Neural progenitor cell (in vitro differentiated cells): ENCODE measurements at regions not wholly inside any gene's neighbourhood (a gene's known extent, or its start where the extent isn't known, plus 50 kb on each side); places are given as distances from the start of the nearest gene placed in this dataset.

Experiments
- DNase-seq: peaks from one replicate; pipeline ENCODE4 v3.0.0-alpha.2; 2016; ENCODE audit warnings: low spot score
- H2AFZ ChIP-seq: fragments of 200-600 bp; sonication (generic); replicated peaks from 2 replicates; pipeline ENCODE4 v1.6.1; 2016; ENCODE audit warnings: antibody characterized with exemption
- H3F3A ChIP-seq: fragments of 200-600 bp; sonication (generic); 2 replicates; pipeline ENCODE4 v1.6.1; 2016; ENCODE audit warnings: antibody characterized with exemption, low read depth
- H3K27ac ChIP-seq: fragments of 200-600 bp; sonication (generic); 2 replicates; pipeline ENCODE4 v1.5.1; 2016; ENCODE audit warnings: mild to moderate bottlenecking
- H3K27me3 ChIP-seq: fragments of 200-600 bp; sonication (generic); 2 replicates; pipeline ENCODE4 v1.6.1; 2016; ENCODE audit warnings: mild to moderate bottlenecking, moderate library complexity
- H3K36me3 ChIP-seq: fragments of 200-600 bp; sonication (generic); 2 replicates; pipeline ENCODE4 v1.5.1; 2016
- H3K4me1 ChIP-seq: fragments of 200-600 bp; sonication (generic); 2 replicates; pipeline ENCODE4 v1.6.1; 2016; ENCODE audit warnings: mixed run types
- H3K4me2 ChIP-seq: fragments of 200-600 bp; sonication (generic); 2 replicates; pipeline ENCODE4 v1.6.1; 2016
- H3K4me3 ChIP-seq: fragments of 200-600 bp; sonication (generic); 2 replicates; pipeline ENCODE4 v1.5.1; 2016
- H3K79me2 ChIP-seq: fragments of 200-600 bp; sonication (generic); 2 replicates; pipeline ENCODE4 v1.6.1; 2016; ENCODE audit warnings: low read depth
- H3K9ac ChIP-seq: fragments of 200-600 bp; sonication (generic); 2 replicates; pipeline ENCODE4 v1.6.1; 2016
- H3K9me3 ChIP-seq: fragments of 200-600 bp; sonication (generic); 2 replicates; pipeline ENCODE4 v1.5.1; 2016; ENCODE audit warnings: low read depth
- H4K20me1 ChIP-seq: fragments of 200-600 bp; sonication (generic); 2 replicates; pipeline ENCODE4 v1.6.1; 2016; ENCODE audit warnings: low read depth
- H3K27ac Mint-ChIP-seq: 3 replicates; pipeline ENCODE4 v1.8.0; 2021; ENCODE audit warnings: mixed read lengths
- H3K27me3 Mint-ChIP-seq: 2 replicates; pipeline ENCODE4 v1.8.0; 2022; ENCODE audit warnings: low read depth, mild to moderate bottlenecking, inconsistent platforms, moderate library complexity, mixed read lengths; ENCODE audit not compliant: insufficient read depth
- H3K36me3 Mint-ChIP-seq: 3 replicates; pipeline ENCODE4 v1.8.0; 2021; ENCODE audit warnings: mixed read lengths
- H3K4me1 Mint-ChIP-seq: 3 replicates; pipeline ENCODE4 v1.8.0; 2021; ENCODE audit warnings: mixed read lengths
- H3K4me3 Mint-ChIP-seq: 3 replicates; pipeline ENCODE4 v1.8.0; 2021; ENCODE audit warnings: mild to moderate bottlenecking, moderate library complexity, mixed read lengths
- H3K9me3 Mint-ChIP-seq: 3 replicates; pipeline ENCODE4 v1.8.0; 2020; ENCODE audit warnings: mixed read lengths
- EZH2 ChIP-seq: fragments of 200-600 bp; sonication (generic); IDR thresholded peaks from 2 replicates; pipeline ENCODE4 v1.6.1; 2017; ENCODE audit warnings: antibody characterized with exemption, mild to moderate bottlenecking, moderate library complexity
- EZH2phosphoT487 ChIP-seq: fragments of 200-600 bp; sonication (generic); IDR thresholded peaks from 2 replicates; pipeline ENCODE4 v1.6.1; 2017; ENCODE audit warnings: antibody characterized with exemption
- TF ChIP-seq, protein P1 (sequence below): fragments of 200-600 bp; sonication (generic); IDR thresholded peaks from 2 replicates; pipeline ENCODE4 v1.5.1; 2017; ENCODE audit warnings: antibody characterized with exemption, mild to moderate bottlenecking

- Histone ChIP-seq H3K79me2 (no peaks in the 10 kb centered on the region), H3K9ac (no peak overlapping the region), H4K20me1 (no peaks in the 10 kb centered on the region), H2AFZ (no peak overlapping the region), H3K9me3 (no peaks in the 10 kb centered on the region), H3F3A (no peaks in the 10 kb centered on the region), H3K27me3 (no peaks in the 10 kb centered on the region), H3K4me1 (no peaks in the 10 kb centered on the region), H3K4me3 (no peak overlapping the region), H3K27ac (no peak overlapping the region), H3K36me3 (peaks cover 1% of the 10 kb centered on the region), H3K4me2 (no peak overlapping the region)
- DNase-seq = no peak
- TF ChIP-seq, protein P1, sequence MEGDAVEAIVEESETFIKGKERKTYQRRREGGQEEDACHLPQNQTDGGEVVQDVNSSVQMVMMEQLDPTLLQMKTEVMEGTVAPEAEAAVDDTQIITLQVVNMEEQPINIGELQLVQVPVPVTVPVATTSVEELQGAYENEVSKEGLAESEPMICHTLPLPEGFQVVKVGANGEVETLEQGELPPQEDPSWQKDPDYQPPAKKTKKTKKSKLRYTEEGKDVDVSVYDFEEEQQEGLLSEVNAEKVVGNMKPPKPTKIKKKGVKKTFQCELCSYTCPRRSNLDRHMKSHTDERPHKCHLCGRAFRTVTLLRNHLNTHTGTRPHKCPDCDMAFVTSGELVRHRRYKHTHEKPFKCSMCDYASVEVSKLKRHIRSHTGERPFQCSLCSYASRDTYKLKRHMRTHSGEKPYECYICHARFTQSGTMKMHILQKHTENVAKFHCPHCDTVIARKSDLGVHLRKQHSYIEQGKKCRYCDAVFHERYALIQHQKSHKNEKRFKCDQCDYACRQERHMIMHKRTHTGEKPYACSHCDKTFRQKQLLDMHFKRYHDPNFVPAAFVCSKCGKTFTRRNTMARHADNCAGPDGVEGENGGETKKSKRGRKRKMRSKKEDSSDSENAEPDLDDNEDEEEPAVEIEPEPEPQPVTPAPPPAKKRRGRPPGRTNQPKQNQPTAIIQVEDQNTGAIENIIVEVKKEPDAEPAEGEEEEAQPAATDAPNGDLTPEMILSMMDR = no peak
- no peak for TF ChIP-seq EZH2
- H3K4me1 Mint-ChIP-seq = peaks cover 6% of the 10 kb centered on the region
- H3K4me3 Mint-ChIP-seq = no peak overlapping the region
- no peaks in the 10 kb centered on the region for H3K9me3 Mint-ChIP-seq
- no peak overlapping the region for H3K27ac Mint-ChIP-seq
- H3K36me3 Mint-ChIP-seq = no peaks in the 10 kb centered on the region
- no peaks in the 10 kb centered on the region for H3K27me3 Mint-ChIP-seq
Observed at GRCh38 chr5:165224366-165225045, 1719.1 kb downstream of the MAT2B start.

DNA sequence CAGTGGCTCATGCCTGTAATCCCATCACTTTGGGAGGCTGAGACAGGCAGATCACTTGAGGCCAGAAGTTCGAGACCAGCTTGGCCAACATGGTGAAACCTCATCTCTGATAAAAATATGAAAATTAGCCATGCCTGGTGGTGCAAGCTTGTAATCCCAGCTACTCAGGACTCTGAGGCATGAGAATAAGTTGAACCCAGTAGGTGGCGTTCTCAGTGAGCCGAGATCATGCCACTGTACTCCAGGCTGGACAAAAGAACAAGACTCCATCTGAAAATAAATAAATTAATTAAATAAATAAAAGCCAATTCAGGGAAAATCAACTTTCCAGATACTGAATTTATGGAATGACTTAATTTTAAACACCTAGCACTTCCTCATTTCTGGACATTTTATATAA, 1722.1 kb downstream of the MAT2B start:
- Mint-ChIP-seq H3K9me3 (no peaks in the 10 kb centered on the region), H3K27ac (no peak overlapping the region)
- no peak overlapping the region for H3K27ac ChIP-seq

DNA sequence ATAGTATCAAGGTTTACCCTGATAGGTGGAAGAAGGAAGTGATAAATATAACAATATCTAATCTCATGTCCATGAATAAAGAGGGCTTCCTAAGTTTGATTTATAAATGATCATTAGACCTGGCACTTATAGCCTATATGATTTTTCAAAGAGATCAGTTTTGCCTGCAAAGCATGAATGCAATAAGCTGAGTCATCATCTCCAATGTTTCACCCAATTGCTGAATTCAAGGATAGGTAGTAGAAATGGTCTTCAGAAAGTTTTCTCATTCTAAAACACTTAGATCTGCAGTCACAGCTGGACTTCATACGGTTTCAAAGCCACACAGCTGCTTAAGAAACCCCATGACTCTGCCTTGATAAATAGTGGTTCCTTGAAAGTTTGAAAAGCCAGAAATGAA, 1722.8 kb downstream of the MAT2B start:
- H3K4me2 ChIP-seq = no peak overlapping the region
- Mint-ChIP-seq H3K9me3 (no peaks in the 10 kb centered on the region), H3K27ac (no peak overlapping the region), H3K4me1 (peaks cover 12% of the 10 kb centered on the region), H3K27me3 (no peaks in the 10 kb centered on the region), H3K4me3 (no peak overlapping the region), H3K36me3 (no peaks in the 10 kb centered on the region)
- no peaks in the 10 kb centered on the region for H4K20me1 ChIP-seq
- no peaks in the 10 kb centered on the region for H3K36me3 ChIP-seq
- H3K79me2 ChIP-seq = no peaks in the 10 kb centered on the region
- no peak overlapping the region for H3K4me3 ChIP-seq
- peaks cover 5% of the 10 kb centered on the region for H3K4me1 ChIP-seq
- H3K27ac ChIP-seq = no peak overlapping the region
- no peaks in the 10 kb centered on the region for H3K9me3 ChIP-seq
- H3K9ac ChIP-seq = no peak overlapping the region
- peak overlapping the region; percentile 14 for H2AFZ ChIP-seq
- TF ChIP-seq, protein P1 = no peak
- TF ChIP-seq EZH2 (no peak), EZH2phosphoT487 (no peak)
- no peak for DNase-seq
- no peaks in the 10 kb centered on the region for H3F3A ChIP-seq
- no peaks in the 10 kb centered on the region for H3K27me3 ChIP-seq

More for the DNA sequence above, 1722.1 kb downstream of the MAT2B start:
- Histone ChIP-seq H2AFZ (no peak overlapping the region), H3K79me2 (no peaks in the 10 kb centered on the region), H3K9ac (no peak overlapping the region), H4K20me1 (no peaks in the 10 kb centered on the region), H3K36me3 (no peaks in the 10 kb centered on the region), H3K4me3 (no peak overlapping the region), H3K27me3 (no peaks in the 10 kb centered on the region), H3F3A (no peaks in the 10 kb centered on the region), H3K4me2 (no peak overlapping the region), H3K4me1 (peaks cover 3% of the 10 kb centered on the region), H3K9me3 (no peaks in the 10 kb centered on the region)
- H3K4me1 Mint-ChIP-seq = peaks cover 8% of the 10 kb centered on the region
- DNase-seq = no peak
- no peaks in the 10 kb centered on the region for H3K36me3 Mint-ChIP-seq
- no peak overlapping the region for H3K4me3 Mint-ChIP-seq
- H3K27me3 Mint-ChIP-seq = no peaks in the 10 kb centered on the region
- TF ChIP-seq EZH2phosphoT487 = no peak
- TF ChIP-seq EZH2 = no peak
- TF ChIP-seq, protein P1 = peak; percentile 18
